ENCODE measurements at regions not wholly inside any gene's neighbourhood (a gene's known extent, or its start where the extent isn't known, plus 50 kb on each side); places are given as distances from the start of the nearest gene placed in this dataset.

DNA sequence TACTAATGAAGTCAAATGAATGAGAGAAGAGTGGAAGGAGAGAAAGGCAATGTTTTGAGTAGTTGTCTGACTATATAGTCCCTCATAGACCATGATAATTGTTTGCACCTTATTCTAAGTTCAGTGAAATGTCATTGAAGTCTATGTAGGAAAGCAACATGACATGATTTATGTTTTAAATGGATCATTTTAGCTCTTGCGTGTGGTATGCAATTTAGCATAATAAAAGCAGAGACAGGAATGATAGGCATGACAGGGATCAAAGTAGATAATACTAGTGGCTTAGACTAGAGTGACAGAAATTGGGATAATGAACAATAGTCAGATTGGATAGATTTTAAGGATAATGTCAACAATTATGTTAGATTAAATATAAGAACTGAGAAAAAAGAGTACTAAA lies 132.5 kb downstream of the PYDC2 start:
- TF ChIP-seq YY1 (IDR thresholded peaks at IDR 0.05; ENCODE audit: insufficient read depth, insufficient read length), result no peak
- TF ChIP-seq ZNF274 (IDR thresholded peaks at IDR 0.05; ENCODE audit: low read depth, low read length), result no peak

Data from NT2/D1 (cell line).